ENCODE measurements at regions not wholly inside any gene's neighbourhood (a gene's known extent, or its start where the extent isn't known, plus 50 kb on each side); places are given as distances from the start of the nearest gene placed in this dataset.
"Not testable (repeated sequence)": the region's sequence is repeated elsewhere in the genome, so short reads cannot be mapped to it uniquely, and the experiment has no call there.

GRCh38 chr4:190121759-190122158 lies 51.8 kb upstream of the DUX4 start:
- DNase-seq (ENCODE audit: low read depth) (no peak), FAIRE-seq (no peak)
- no peak overlapping the region for H3K4me3 Mint-ChIP-seq (ENCODE audit: unreplicated experiment)
- TF ChIP-seq, protein P1, sequence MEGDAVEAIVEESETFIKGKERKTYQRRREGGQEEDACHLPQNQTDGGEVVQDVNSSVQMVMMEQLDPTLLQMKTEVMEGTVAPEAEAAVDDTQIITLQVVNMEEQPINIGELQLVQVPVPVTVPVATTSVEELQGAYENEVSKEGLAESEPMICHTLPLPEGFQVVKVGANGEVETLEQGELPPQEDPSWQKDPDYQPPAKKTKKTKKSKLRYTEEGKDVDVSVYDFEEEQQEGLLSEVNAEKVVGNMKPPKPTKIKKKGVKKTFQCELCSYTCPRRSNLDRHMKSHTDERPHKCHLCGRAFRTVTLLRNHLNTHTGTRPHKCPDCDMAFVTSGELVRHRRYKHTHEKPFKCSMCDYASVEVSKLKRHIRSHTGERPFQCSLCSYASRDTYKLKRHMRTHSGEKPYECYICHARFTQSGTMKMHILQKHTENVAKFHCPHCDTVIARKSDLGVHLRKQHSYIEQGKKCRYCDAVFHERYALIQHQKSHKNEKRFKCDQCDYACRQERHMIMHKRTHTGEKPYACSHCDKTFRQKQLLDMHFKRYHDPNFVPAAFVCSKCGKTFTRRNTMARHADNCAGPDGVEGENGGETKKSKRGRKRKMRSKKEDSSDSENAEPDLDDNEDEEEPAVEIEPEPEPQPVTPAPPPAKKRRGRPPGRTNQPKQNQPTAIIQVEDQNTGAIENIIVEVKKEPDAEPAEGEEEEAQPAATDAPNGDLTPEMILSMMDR (IDR thresholded peaks at IDR 0.05; ENCODE audit: insufficient read depth, low read depth, low read length): no peak
- Histone ChIP-seq H3K9me3 (ENCODE audit: insufficient read depth, low read depth, low read length) (no peaks in the 10 kb centered on the region), H3K27ac (ENCODE audit: low read depth, low read length) (no peak overlapping the region), H3K4me1 (ENCODE audit: insufficient read depth, low read length) (no peaks in the 10 kb centered on the region), H3K4me3 (ENCODE audit: insufficient read depth, low read depth, low read length) (no peak overlapping the region), H3K79me2 (ENCODE audit: insufficient read depth, low read length) (no peaks in the 10 kb centered on the region), H3K27me3 (ENCODE audit: insufficient read depth, low read length) (no peaks in the 10 kb centered on the region), H2AFZ (ENCODE audit: low read depth, low read length) (no peak overlapping the region), H3K36me3 (ENCODE audit: insufficient read depth, low read length) (no peaks in the 10 kb centered on the region), H3K4me2 (ENCODE audit: low read length) (no peak overlapping the region), H4K20me1 (ENCODE audit: insufficient read depth, low read length) (no peaks in the 10 kb centered on the region), H3K9ac (ENCODE audit: low read length) (no peak overlapping the region)
- no peaks in the 10 kb centered on the region for H3K27me3 Mint-ChIP-seq (ENCODE audit: low read depth, unreplicated experiment)
- H3K27ac Mint-ChIP-seq (ENCODE audit: unreplicated experiment): no peak overlapping the region
- H3K9me3 Mint-ChIP-seq (ENCODE audit: unreplicated experiment): no peaks in the 10 kb centered on the region
- no peaks in the 10 kb centered on the region for H3K4me1 Mint-ChIP-seq (ENCODE audit: low read depth, unreplicated experiment)
- H3K36me3 Mint-ChIP-seq (ENCODE audit: low read depth, unreplicated experiment): no peaks in the 10 kb centered on the region

DNA sequence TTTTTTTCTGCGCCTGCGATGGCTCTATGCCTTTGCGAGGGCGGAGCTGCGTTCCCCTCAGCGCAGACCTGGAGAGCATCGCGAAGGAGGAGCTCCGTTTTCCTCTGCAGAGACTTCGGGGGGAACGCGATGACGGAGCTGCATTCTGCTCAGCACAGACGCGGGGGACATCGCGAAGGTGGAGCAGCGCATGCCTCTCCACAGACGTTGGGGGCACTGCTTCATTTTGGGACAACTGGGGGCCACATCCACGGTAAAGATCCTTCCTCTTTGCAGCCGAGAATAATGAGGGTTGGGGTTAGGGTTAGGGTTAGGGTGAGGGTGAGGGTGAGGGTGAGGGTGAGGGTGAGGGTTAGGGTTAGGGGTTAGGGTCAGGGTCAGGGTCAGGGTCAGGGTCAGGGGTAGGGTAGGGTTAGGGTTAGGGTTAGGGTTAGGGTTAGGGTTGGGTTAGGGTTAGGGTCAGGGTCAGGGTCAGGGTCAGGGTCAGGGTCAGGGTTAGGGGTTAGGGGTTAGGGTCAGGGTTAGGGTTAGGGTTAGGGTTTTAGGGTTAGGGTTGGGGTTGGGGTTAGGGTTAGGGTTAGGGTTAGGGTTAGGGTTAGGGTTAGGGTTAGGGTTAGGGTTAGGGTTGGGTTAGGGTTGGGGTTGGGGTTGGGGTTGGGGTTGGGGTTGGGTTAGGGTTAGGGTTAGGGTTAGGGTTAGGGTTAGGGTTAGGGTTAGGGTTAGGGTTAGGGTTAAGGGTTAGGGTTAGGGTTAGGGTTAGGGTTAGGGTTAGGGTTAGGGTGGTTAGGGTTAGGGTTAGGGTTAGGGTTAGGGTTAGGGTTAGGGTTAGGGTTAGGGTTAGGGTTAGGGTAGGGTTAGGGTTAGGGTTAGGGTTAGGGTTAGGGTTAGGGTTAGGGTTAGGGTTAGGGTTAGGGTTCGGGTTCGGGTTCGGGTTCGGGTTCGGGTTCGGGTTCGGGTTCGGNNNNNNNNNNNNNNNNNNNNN lies 51.1 kb upstream of the DUX4 start:
- not testable (repeated sequence) for H3K36me3 Mint-ChIP-seq (ENCODE audit: low read depth, unreplicated experiment); H3K79me2 ChIP-seq (ENCODE audit: insufficient read depth, low read length); H3K27me3 Mint-ChIP-seq (ENCODE audit: low read depth, unreplicated experiment); H3K36me3 ChIP-seq (ENCODE audit: insufficient read depth, low read length); H4K20me1 ChIP-seq (ENCODE audit: insufficient read depth, low read length); H3K9me3 Mint-ChIP-seq (ENCODE audit: unreplicated experiment); H3K9ac ChIP-seq (ENCODE audit: low read length); H3K4me1 ChIP-seq (ENCODE audit: insufficient read depth, low read length); H2AFZ ChIP-seq (ENCODE audit: low read depth, low read length); H3K4me2 ChIP-seq (ENCODE audit: low read length); H3K27ac Mint-ChIP-seq (ENCODE audit: unreplicated experiment); H3K4me3 ChIP-seq (ENCODE audit: insufficient read depth, low read depth, low read length); H3K4me3 Mint-ChIP-seq (ENCODE audit: unreplicated experiment); H3K9me3 ChIP-seq (ENCODE audit: insufficient read depth, low read depth, low read length); H3K4me1 Mint-ChIP-seq (ENCODE audit: low read depth, unreplicated experiment); H3K27ac ChIP-seq (ENCODE audit: low read depth, low read length); H3K27me3 ChIP-seq (ENCODE audit: insufficient read depth, low read length)
- peak; percentile 20 for FAIRE-seq
- DNase-seq (ENCODE audit: low read depth): peak; percentile 1

All from astrocyte (in vitro differentiated cells and primary cell).